ENCODE measurements at regions not wholly inside any gene's neighbourhood (a gene's known extent, or its start where the extent isn't known, plus 50 kb on each side); places are given as distances from the start of the nearest gene placed in this dataset.
"Not testable (repeated sequence)": the region's sequence is repeated elsewhere in the genome, so short reads cannot be mapped to it uniquely, and the experiment has no call there.

DNA sequence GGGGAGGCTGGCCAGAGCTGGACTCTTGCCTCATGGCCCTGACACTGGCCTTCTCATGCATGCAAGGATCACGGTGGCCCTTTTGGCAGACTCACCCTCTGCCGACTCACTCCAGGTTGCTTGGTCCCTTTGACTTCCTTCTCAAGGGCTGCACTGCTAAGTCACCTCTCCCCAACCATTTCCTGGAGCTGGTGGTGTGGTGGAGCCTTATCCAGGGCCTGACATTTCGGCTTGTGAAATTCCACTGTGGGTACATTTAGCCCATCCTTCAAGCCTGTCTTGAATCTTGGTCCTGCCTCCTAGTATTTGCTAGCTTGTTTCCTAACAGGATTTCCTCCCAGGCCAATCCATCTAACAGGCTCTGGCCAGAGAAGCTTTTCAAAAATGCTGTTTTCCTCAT lies 52.6 kb upstream of the JUN start:
- no peak for DNase-seq

DNA sequence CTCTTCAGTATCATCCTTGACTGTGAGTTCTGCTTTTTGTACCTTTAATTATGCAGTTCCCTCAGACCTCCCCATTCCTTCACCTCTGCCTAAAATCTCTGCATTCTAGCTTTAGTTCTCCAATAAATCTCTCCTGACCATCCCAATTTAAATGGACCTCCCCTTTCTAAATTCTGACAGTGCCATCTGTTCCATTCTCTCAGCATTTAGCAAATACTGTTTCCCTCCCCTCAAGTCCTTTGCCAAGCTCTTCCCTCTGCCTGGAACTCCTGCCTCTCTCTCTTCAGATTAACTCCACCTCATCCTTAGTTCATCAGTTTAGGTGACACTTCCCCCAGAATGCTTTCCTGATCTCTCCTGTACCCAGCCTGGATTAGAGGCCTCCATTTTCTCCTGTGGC lies 54.0 kb upstream of the JUN start:
- DNase-seq = no peak

DNA sequence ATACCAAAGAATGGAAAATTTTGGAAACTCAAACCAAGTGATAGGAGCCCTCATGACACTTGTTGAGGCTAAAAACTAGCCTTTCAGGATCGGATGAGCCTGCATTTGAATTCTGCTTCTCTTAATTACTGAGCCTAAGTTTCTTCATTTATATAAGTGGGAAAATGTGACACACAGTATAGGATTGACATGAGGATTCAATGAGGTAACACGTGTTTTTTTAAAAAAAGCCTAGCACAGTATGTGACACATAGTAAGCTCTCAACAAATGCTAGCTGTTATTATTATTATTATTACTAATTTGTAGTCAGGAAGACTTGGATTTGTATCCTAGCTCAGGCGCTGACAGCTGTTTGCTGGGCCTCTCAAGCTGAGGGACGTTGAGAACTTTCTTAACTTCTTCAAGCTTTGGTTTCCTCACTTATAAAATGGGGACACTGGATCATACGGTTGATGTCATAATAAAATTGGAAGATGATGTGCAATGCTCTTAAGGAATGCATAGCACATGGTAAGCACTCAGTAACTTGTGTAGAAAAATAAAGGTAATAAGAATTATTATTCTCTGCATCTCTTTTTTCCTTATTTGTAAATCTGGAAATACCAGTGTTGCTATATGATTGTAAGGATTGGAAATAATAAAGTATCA lies 55.4 kb upstream of the JUN start:
- no peak for DNase-seq

DNA sequence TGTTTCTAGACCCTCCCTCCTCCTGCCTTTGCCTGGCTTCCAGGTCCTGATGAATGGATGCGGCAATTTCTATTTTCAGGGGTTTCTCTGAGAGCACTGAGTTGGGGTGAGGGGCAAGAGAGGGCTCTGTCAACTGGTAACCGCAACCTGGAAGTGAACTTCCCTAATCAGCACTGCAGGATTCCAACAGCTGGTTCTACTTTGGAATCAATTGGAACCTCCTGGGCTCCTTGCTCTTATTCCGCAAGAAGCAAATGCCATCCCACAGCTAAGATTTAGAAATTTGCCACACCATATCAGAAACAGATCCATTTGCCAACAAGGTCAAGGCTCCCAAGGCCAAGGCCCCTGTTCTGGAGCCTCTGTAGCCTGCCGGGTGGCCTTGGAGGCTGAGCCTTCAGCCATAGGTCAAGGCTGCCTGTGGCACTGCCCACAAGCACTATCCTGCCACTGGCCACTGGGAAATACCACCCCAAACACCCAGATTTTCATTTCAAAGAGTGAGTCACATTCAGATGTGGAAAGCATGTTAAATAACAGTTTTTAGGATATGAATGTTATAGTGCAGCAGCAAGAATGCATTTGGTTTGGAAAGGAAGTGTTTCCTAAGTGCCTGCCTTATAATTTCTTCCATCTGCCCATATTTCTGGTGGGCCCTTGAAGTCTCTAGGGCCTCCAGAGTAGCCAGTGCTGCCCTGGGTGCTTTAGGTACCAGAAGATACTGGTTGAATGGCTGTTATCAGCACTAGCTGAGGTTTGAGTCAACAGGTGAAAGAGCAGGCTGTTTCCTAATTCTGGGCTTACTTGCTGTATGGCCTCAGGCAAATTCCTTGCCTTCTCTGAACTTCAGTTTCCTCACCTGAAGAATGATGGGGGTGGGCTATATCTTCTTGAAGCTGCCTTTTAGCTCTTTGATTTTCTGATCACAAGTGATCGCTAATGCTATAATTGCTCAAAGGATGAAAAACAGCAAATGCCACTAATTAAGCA lies 56.3 kb upstream of the JUN start:
- no peak for DNase-seq

GRCh38 chr1:58841455-58841854 lies 57.6 kb upstream of the JUN start:
- DNase-seq = no peak

DNA sequence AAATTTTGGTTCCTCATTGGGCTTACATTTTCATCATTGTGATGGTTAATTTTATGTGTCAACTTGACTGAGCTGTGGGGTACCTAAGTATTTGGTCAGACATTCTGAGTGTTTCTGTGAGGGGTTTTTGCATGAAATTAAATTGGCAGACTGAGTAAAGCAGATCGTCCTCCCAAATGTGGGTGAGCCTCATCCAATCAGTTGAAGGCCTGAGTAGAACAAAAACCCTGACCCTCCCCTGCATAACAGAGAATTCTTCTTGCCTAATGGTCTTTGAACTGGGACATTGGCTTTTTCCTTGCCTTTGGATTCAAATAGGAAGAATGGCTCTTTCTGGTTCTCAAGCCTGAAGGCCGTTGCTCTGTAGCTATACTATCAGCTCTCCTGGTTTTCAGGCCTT lies 59.1 kb upstream of the JUN start:
- no peak for DNase-seq

- DNase-seq = no peak
Observed at GRCh38 chr1:58844176-58844575, 60.3 kb upstream of the JUN start.

DNA sequence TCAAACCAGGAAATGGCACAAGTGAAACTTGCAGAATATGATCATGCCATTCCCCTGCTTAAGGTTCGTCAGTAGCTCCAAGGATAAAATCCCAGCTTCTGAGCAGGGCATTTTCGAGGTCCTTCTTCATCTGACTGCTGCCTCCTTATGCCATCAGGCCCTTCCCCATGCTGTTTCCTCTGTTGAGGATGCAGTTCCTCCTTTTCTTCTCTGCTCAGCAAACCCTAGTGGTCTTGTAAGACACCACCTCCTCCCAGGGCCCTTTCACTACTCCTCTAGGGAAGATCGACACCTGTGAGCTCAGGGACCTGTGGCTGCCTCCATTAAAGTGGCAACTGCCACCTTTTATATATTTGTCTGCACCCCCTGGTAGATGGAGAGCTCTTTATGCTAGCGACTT lies 62.1 kb upstream of the JUN start:
- DNase-seq = no peak

- peak; percentile 48 for DNase-seq
Observed at GRCh38 chr1:58848818-58849411, 65.1 kb upstream of the JUN start.

- no peak for DNase-seq
Observed at GRCh38 chr1:58849551-58849950, 65.7 kb upstream of the JUN start.

DNA sequence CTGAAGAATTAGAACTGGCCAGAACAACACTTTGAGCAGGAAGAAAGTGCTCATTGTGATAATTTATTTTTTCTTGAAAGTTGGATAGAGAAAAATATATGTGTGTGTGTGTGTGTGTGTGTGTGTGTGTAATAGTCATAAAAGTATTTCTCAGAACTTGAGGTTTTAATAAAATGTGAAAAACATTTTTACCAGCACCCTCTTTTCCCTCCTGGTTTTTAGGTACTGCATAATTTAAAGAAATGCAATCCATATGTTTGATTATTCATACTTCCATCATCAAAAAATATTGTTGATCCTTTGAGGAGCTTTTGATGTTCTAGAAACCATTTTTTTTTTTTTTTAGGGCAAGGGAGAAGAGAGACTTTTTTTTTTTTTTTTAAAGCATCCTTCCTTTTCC lies 66.8 kb upstream of the JUN start:
- no peak for DNase-seq

DNA sequence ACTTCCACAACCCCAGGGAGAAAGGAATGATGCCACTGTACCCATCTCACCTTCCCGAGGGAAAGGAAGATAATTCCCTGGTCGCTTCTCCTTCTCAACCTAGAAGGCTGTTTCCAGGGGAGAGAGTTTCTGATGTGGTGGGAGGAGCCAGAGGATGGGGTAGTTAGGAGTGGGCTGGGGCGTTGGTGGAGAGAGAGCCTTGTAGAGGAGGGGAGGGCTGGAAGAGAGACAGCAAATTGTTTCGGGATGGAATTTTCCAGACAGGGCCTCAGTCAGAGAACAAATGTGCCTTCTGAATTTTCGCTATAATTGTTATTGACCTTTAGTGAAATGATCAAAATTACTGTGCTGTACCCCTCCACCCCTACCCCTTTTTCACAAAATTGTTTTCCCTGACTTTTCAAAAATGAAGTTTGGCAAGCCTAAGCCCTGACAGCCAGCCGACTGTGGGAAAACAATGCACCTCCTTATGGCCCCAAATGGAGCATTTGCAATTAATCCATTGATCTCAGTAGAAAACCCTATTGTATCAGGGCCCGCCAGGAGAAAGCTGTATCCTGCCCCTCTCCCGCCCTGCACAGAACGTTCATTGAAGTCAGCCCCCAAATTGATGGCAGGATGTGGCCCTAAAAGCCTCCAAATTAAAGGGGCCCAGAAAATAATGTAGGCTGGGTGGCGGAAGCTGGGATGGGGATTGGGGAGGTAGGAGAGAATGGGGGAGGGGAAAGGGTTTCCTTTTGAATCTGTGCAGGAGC lies 69.1 kb upstream of the JUN start:
- DNase-seq = no peak

GRCh38 chr1:58854576-58854975 lies 70.7 kb upstream of the JUN start:
- DNase-seq = no peak

DNA sequence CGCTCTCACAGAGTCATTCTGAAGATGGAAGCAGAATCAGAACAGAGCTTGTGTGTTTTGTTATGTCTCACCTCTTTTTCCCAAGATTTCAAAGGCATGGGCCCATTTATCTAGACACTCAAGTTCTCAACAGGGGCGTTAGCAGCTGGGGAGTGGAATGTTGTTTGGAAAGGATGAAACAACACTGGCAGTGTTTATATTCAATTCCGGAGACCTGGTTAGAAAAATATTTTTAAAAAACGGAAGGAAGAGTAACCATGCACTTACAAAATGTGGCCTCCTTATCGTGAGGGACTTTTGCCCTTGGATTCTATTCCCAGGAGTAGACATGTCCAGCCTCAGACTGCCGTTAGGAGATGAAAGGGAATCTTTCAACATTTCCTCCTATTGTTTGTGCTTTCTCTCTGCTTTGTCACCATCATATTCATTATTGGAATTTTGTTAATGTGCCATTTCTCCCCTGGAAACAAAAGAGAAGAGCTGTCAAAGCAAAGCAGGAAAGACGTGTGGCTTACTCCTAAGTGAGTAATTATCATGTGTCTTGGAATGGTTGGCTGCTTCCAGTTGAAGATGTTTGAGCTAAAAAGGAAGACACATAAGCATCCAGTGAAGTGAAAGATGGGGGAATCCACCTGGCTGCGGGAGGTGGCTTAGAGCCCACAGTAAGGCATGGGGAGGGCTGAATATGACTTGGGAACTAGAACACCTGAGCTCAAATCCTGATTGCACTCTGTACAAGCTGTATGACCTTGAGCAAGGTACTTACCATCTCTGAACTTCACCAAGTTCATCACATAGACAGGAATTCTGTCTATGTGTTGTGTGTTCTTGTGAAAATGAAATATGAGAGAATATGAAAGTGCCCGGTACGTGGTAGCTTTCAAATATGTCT lies 71.7 kb upstream of the JUN start:
- DNase-seq = no peak

GRCh38 chr1:58856281-58856680 lies 72.4 kb upstream of the JUN start:
- not testable (repeated sequence) for DNase-seq

DNA sequence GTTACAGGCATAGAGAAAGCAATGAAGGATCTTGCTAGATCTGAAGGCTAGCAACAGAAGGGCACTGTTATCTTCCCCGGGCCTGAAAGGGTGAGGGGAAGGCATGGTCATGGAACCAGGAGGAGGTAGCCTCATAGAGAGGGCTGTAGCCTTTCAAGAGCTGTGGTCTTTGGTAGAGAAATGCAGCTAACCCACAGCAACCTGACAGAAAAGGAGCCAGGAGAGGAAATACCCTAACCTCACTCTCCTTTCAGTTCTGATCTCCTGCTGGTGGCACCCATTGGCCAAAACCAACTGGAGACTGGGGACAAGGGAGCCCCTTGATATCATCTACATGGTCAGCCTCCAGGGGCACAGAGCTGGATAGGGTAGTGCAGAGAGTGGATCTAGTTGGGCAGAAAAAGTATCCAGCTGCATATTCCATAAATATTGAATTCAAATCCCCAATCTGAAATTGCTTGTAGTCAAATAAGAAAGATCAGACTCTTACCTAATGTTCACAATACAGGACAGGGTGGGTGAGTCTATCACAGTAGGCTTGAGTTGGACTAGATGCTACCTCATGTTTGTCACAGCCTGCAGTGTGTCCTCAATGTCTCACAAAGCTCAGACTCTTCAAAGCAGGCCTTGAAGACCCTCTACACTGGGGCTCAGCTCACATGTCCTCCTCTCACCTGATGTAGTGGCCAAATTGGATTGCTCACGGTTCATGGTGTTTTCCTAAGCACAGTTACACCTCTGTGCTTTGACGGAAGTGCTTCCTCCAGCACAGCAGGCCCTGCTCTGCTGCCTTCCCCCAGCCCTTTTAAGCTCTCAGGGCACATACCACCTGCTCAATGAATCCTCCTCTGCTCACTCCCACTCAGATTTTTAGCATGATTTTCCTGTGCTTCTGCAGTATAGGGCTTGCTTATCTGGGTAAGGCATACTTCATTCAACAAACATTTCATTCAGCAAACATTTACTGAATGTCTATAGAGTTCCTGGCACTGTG lies 74.1 kb upstream of the JUN start:
- no peak for DNase-seq

- no peak for DNase-seq
Observed at GRCh38 chr1:58859769-58860485, 76.1 kb upstream of the JUN start.

GRCh38 chr1:58861076-58861475 lies 77.2 kb upstream of the JUN start:
- DNase-seq = no peak

GRCh38 chr1:58861506-58861905 lies 77.7 kb upstream of the JUN start:
- no peak for DNase-seq

GRCh38 chr1:58862728-58863385 lies 79.0 kb upstream of the JUN start:
- no peak for DNase-seq
